HG03432 (cell line): ENCODE measurements at regions not wholly inside any gene's neighbourhood (a gene's known extent, or its start where the extent isn't known, plus 50 kb on each side); places are given as distances from the start of the nearest gene placed in this dataset.

Experiments
- ATAC-seq: cut with Tn5 transposase; IDR thresholded peaks from one replicate; pipeline ENCODE4 v1.9.1; 2021; ENCODE audit warnings: mild to moderate bottlenecking, moderate library complexity; ENCODE audit not compliant: unreplicated experiment

GRCh38 chr6:40340957-40341356 lies 246.2 kb downstream of the LRFN2 start:
- no peak for ATAC-seq

- no peak for ATAC-seq
Observed at GRCh38 chr6:40340196-40340595, 247.0 kb downstream of the LRFN2 start.

- no peak for ATAC-seq
Observed at GRCh38 chr6:40338306-40338705, 248.9 kb downstream of the LRFN2 start.

GRCh38 chr6:40336940-40337760 lies 250.0 kb downstream of the LRFN2 start:
- no peak for ATAC-seq

- ATAC-seq: no peak
Observed at GRCh38 chr6:40336296-40336695, 250.9 kb downstream of the LRFN2 start.

- no peak for ATAC-seq
Observed at GRCh38 chr6:40334496-40335270, 252.5 kb downstream of the LRFN2 start.

- no peak for ATAC-seq
Observed at GRCh38 chr6:40331545-40331944, 255.6 kb downstream of the LRFN2 start.

GRCh38 chr6:40330301-40330721 lies 256.9 kb downstream of the LRFN2 start:
- no peak for ATAC-seq

- no peak for ATAC-seq
Observed at GRCh38 chr6:40328986-40329545, 258.1 kb downstream of the LRFN2 start.

- ATAC-seq: no peak
Observed at GRCh38 chr6:40328386-40328985, 258.7 kb downstream of the LRFN2 start.

GRCh38 chr6:40326714-40327421 lies 260.3 kb downstream of the LRFN2 start:
- no peak for ATAC-seq

- no peak for ATAC-seq
Observed at GRCh38 chr6:40325791-40326190, 261.4 kb downstream of the LRFN2 start.

- ATAC-seq: no peak
Observed at GRCh38 chr6:40325041-40325440, 262.1 kb downstream of the LRFN2 start.

- no peak for ATAC-seq
Observed at GRCh38 chr6:40323881-40324634, 263.1 kb downstream of the LRFN2 start.

- no peak for ATAC-seq
Observed at GRCh38 chr6:40322336-40322735, 264.8 kb downstream of the LRFN2 start.

GRCh38 chr6:40321616-40322015 lies 265.5 kb downstream of the LRFN2 start:
- no peak for ATAC-seq

GRCh38 chr6:40320947-40321346 lies 266.2 kb downstream of the LRFN2 start:
- no peak for ATAC-seq

GRCh38 chr6:40320441-40320840 lies 266.7 kb downstream of the LRFN2 start:
- no peak for ATAC-seq

- no peak for ATAC-seq
Observed at GRCh38 chr6:40319124-40319523, 268.0 kb downstream of the LRFN2 start.

GRCh38 chr6:40315060-40315459 lies 272.1 kb downstream of the LRFN2 start:
- no peak for ATAC-seq
